ENCODE measurements at regions not wholly inside any gene's neighbourhood (a gene's known extent, or its start where the extent isn't known, plus 50 kb on each side); places are given as distances from the start of the nearest gene placed in this dataset.

- intact Hi-C loops (cut with DNase I), result no loop called here
- Histone ChIP-seq H3K9me3 (no peaks in the 10 kb centered on the region), H3K4me1 (no peaks in the 10 kb centered on the region), H3K27ac (no peak overlapping the region), H3K27me3 (ENCODE audit: insufficient read depth in 3 of 3, low read length in 2 of 3) (peaks cover 0 to 2% (median 0%) of the 10 kb centered on the region in 3 donors), H3K36me3 (ENCODE audit: insufficient read depth in 1 of 2, low read depth in 1 of 2) (no peaks in the 10 kb centered on the region), H3K4me3 (no peak overlapping the region)
- TF ChIP-seq CTCF (IDR thresholded peaks at IDR 0.05), result no peak
- 65 to 74% (median 69%) methylated on average over 12 of the region's 12 CpGs for WGBS, 3 donors
- ATAC-seq (no peak), DNase-seq (no peak)
These were observed 507.7 kb downstream of the PREX1 start for GRCh38 chr20:48319943-48320584.

GRCh38 chr20:48317578-48317977 lies 510.2 kb downstream of the PREX1 start:
- ATAC-seq (no peak), DNase-seq (no peak)
- Histone ChIP-seq H3K36me3 (ENCODE audit: insufficient read depth in 1 of 2, low read depth in 1 of 2) (no peaks in the 10 kb centered on the region), H3K27ac (no peak overlapping the region), H3K9me3 (no peaks in the 10 kb centered on the region), H3K4me3 (no peak overlapping the region), H3K27me3 (ENCODE audit: insufficient read depth in 3 of 3, low read length in 2 of 3) (peaks cover 0 to 2% (median 0%) of the 10 kb centered on the region in 3 donors), H3K4me1 (no peaks in the 10 kb centered on the region)
- 64 to 71% (median 66%) methylated on average over 6 of the region's 6 CpGs for WGBS, 3 donors
- intact Hi-C loops (cut with DNase I), result no loop called here
- TF ChIP-seq CTCF (IDR thresholded peaks at IDR 0.05), result no peak

- intact Hi-C loops (cut with DNase I), result no loop called here
- DNase-seq, result no peak
- H3K27ac ChIP-seq, result no peak overlapping the region
- WGBS, 3 donors, result 80 to 92% (median 88%) methylated on average over 6 of the region's 6 CpGs
- peaks cover 0 to 2% (median 0%) of the 10 kb centered on the region in 3 donors for H3K27me3 ChIP-seq (ENCODE audit: insufficient read depth in 3 of 3, low read length in 2 of 3)
- ATAC-seq, result no peak
- H3K36me3 ChIP-seq (ENCODE audit: insufficient read depth in 1 of 2, low read depth in 1 of 2), result no peaks in the 10 kb centered on the region
- no peak for TF ChIP-seq CTCF (IDR thresholded peaks at IDR 0.05)
- no peak overlapping the region for H3K4me3 ChIP-seq
- no peaks in the 10 kb centered on the region for H3K9me3 ChIP-seq
- no peaks in the 10 kb centered on the region for H3K4me1 ChIP-seq
These were observed 512.7 kb downstream of the PREX1 start for GRCh38 chr20:48314925-48315592.

- no peak for TF ChIP-seq CTCF (IDR thresholded peaks at IDR 0.05)
- Histone ChIP-seq H3K9me3 (no peaks in the 10 kb centered on the region), H3K4me3 (no peak overlapping the region), H3K4me1 (no peaks in the 10 kb centered on the region), H3K27ac (no peak overlapping the region), H3K27me3 (ENCODE audit: insufficient read depth in 3 of 3, low read length in 2 of 3) (peaks cover 0 to 2% (median 0%) of the 10 kb centered on the region in 3 donors), H3K36me3 (ENCODE audit: insufficient read depth in 1 of 2, low read depth in 1 of 2) (no peaks in the 10 kb centered on the region)
- intact Hi-C loops (cut with DNase I), result no loop called here
- 83 to 88% (median 88%) methylated on average over 4 of the region's 4 CpGs for WGBS, 3 donors
- ATAC-seq, result no peak
- DNase-seq, result no peak
These were observed 514.5 kb downstream of the PREX1 start for GRCh38 chr20:48313324-48313723.
